Transverse colon (tissue), 4 donors: ENCODE measurements at regions not wholly inside any gene's neighbourhood (a gene's known extent, or its start where the extent isn't known, plus 50 kb on each side); places are given as distances from the start of the nearest gene placed in this dataset.

ENCODE experiments used
- DNase-seq: peaks from one replicate; pipeline ENCODE4 v3.0.0-alpha.2; 2019
- H3K27ac ChIP-seq, 4 donors: fragments of 200-600 bp; sonication (generic); 2 replicates each; pipeline ENCODE4 v1.5.1; 2016 to 2018; ENCODE audit warnings: inconsistent platforms in 4 of 4
- H3K27me3 ChIP-seq: fragments of 200-600 bp; sonication (generic); 2 replicates; pipeline ENCODE4 v1.5.1; 2017; ENCODE audit warnings: inconsistent platforms
- H3K36me3 ChIP-seq, 4 donors: fragments of 200-600 bp; sonication (generic); 2 replicates each; pipeline ENCODE4 v1.5.1; 2017 to 2019; ENCODE audit warnings: inconsistent platforms in 4 of 4
- H3K4me1 ChIP-seq, 4 donors: fragments of 200-600 bp; sonication (generic); 2 replicates each; pipeline ENCODE4 v1.5.1; 2017 to 2020; ENCODE audit warnings: inconsistent platforms in 4 of 4
- H3K4me3 ChIP-seq, 4 donors: fragments of 200-600 bp; sonication (generic); 1 replicate in 1 of 4; 2 replicates in 3 of 4; pipeline versions ENCODE4 v1.5.1 to v1.6.1; 2017 to 2019; ENCODE audit warnings: inconsistent platforms in 4 of 4
- H3K9me3 ChIP-seq, 2 donors: fragments of 200-600 bp; sonication (generic); 2 replicates each; pipeline ENCODE4 v1.5.1; 2017 to 2019; ENCODE audit warnings: inconsistent platforms in 2 of 2
- EP300 ChIP-seq: sonication (generic); formaldehyde crosslinking; IDR thresholded peaks from one replicate; pipeline ENCODE4 v1.6.1; 2017; ENCODE audit warnings: antibody characterized with exemption, low read depth
- POLR2A ChIP-seq: fragments of 450-650 bp; IDR thresholded peaks from one replicate; pipeline ENCODE4 v1.6.1; 2016; ENCODE audit warnings: antibody characterized with exemption, mild to moderate bottlenecking, moderate library complexity
- POLR2AphosphoS5 ChIP-seq, 3 donors: sonication (generic); formaldehyde crosslinking; IDR thresholded peaks; one replicate each; pipeline ENCODE4 v1.6.1; 2016; ENCODE audit warnings: antibody characterized with exemption in 3 of 3
- WGBS, 2 donors: methylation state at CpG; one replicate each; pipeline ENCODE4 v1.1.5; 2018; ENCODE audit warnings: low coverage in 1 of 2; 5-methylcytosine and 5-hydroxymethylcytosine counted together
- in situ Hi-C, 4 donors: fragments of 200-750 bp; cut with MboI; loops; one replicate each; pipeline versions ENCODE4 v1.15.0 to v1.15.1; 2017; ENCODE audit warnings: low sequenced_read_pairs in 3 of 4, low pct_ligation_motif_present in 1 of 4, low pct_unique_long_range_greater_than_20kb in 1 of 4
- intact Hi-C: fragments of 100-400 bp; cut with DNase I; formaldehyde crosslinking; loops from one replicate; pipeline ENCODE4 v1.15.1; 2023; ENCODE audit warnings: low total_unique reads
- TF ChIP-seq, protein P1 (sequence below), 5 experiments: fragments of 200-600 bp in 3 of 5; fragments of 450-650 bp in 2 of 5; sonication (generic) in 3 of 5; IDR thresholded peaks; 1 replicate in 2 of 5; 2 replicates in 3 of 5; pipeline ENCODE4 v1.5.1; 2016 to 2017; ENCODE audit warnings: antibody characterized with exemption in 5 of 5, inconsistent platforms in 3 of 5, mild to moderate bottlenecking in 2 of 5, moderate library complexity in 1 of 5

DNA sequence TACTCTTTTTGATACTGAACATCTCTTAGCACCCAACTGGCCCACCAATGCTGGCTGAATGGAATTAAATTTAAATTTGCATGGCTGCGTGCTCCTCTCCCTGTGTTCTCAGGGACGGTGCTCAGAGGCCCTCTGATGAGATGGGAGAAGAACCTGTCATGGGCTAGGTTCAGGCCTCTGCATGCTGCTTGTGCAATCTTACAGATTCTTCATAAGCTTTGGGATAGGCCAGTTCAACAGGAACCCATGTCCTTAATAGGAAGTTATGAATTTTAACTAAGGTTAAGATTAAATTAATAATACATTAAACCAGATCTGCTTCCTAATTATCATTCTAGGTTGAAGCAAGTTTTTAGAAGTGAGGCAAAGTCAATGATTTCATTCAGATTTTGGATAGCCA is 119.7 kb upstream of the LRIG3 start:
- Histone ChIP-seq H3K27ac (peak overlapping the region in 2 of 4 donors; percentile 1 to 41), H3K36me3 (no peaks in the 10 kb centered on the region), H3K4me3 (no peak overlapping the region), H3K4me1 (peaks cover 0 to 12% (median 9%) of the 10 kb centered on the region in 4 donors), H3K9me3 (no peaks in the 10 kb centered on the region), H3K27me3 (no peaks in the 10 kb centered on the region)
- 86 to 100% methylated on average over 1 to 2 of the region's 2 CpGs for WGBS, 2 donors
- TF ChIP-seq, protein P1, sequence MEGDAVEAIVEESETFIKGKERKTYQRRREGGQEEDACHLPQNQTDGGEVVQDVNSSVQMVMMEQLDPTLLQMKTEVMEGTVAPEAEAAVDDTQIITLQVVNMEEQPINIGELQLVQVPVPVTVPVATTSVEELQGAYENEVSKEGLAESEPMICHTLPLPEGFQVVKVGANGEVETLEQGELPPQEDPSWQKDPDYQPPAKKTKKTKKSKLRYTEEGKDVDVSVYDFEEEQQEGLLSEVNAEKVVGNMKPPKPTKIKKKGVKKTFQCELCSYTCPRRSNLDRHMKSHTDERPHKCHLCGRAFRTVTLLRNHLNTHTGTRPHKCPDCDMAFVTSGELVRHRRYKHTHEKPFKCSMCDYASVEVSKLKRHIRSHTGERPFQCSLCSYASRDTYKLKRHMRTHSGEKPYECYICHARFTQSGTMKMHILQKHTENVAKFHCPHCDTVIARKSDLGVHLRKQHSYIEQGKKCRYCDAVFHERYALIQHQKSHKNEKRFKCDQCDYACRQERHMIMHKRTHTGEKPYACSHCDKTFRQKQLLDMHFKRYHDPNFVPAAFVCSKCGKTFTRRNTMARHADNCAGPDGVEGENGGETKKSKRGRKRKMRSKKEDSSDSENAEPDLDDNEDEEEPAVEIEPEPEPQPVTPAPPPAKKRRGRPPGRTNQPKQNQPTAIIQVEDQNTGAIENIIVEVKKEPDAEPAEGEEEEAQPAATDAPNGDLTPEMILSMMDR (IDR thresholded peaks at IDR 0.05) = no peak
- TF ChIP-seq EP300 = no peak
- no peak for TF ChIP-seq POLR2A
- TF ChIP-seq POLR2AphosphoS5 (IDR thresholded peaks at IDR 0.05) = no peak
- in situ Hi-C loops = no loop called here
- DNase-seq = no peak
- intact Hi-C loops = no loop called here

- H3K4me1 ChIP-seq = peaks cover 0 to 12% (median 9%) of the 10 kb centered on the region in 4 donors
- H3K4me3 ChIP-seq = no peak overlapping the region
- in situ Hi-C loops (no loop called here), intact Hi-C loops (no loop called here)
- DNase-seq = no peak
- H3K27ac ChIP-seq = no peak overlapping the region
- 74 to 80% methylated on average over 2 of the region's 2 CpGs for WGBS, 2 donors
- TF ChIP-seq, protein P1 (IDR thresholded peaks at IDR 0.05) = no peak
- no peak for TF ChIP-seq POLR2A
- no peak for TF ChIP-seq EP300
- no peak for TF ChIP-seq POLR2AphosphoS5 (IDR thresholded peaks at IDR 0.05)
- no peaks in the 10 kb centered on the region for H3K36me3 ChIP-seq
- no peaks in the 10 kb centered on the region for H3K9me3 ChIP-seq
- H3K27me3 ChIP-seq = no peaks in the 10 kb centered on the region
These were observed 118.7 kb upstream of the LRIG3 start for GRCh38 chr12:59039005-59039404.

- intact Hi-C loops = no loop called here
These were observed 116.9 kb upstream of the LRIG3 start for GRCh38 chr12:59036973-59037762.

DNA sequence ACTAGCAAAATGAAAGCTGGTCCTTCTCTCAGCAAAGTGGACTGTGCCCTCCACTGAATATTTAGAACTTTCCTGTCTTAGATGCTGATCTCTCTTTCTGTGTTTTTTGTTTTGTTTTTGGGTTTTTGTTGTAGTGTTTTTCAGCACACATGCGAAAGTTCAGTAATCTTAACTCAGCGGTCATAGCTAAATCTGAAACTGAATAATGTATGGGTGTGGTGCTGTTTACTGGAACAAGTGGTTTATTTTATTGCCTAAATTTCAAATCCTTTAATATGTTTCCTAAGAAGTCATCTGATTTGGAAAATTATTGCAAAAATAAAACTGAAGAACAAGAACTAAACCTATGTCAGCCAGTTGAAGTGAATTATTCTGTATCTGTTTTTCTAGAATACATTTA is 116.0 kb upstream of the LRIG3 start:
- no peaks in the 10 kb centered on the region for H3K36me3 ChIP-seq
- no peaks in the 10 kb centered on the region for H3K9me3 ChIP-seq
- no peak for DNase-seq
- H3K4me3 ChIP-seq = no peak overlapping the region
- intact Hi-C loops = no loop called here
- TF ChIP-seq, protein P1 (IDR thresholded peaks at IDR 0.05) = no peak
- TF ChIP-seq EP300 = no peak
- no peak for TF ChIP-seq POLR2AphosphoS5 (IDR thresholded peaks at IDR 0.05)
- TF ChIP-seq POLR2A = no peak
- H3K4me1 ChIP-seq = peaks cover 0 to 10% (median 9%) of the 10 kb centered on the region in 4 donors
- H3K27me3 ChIP-seq = no peaks in the 10 kb centered on the region
- in situ Hi-C loops = no loop called here
- WGBS, 2 donors = 31 to 62% methylated on average over 2 of the region's 2 CpGs
- peak overlapping the region in 1 of 4 donors; percentile 36 for H3K27ac ChIP-seq

More at GRCh38 chr12:59036973-59037762, 116.9 kb upstream of the LRIG3 start:
- TF ChIP-seq EP300 (no peak), POLR2AphosphoS5 (IDR thresholded peaks at IDR 0.05) (no peak), POLR2A (no peak)
- TF ChIP-seq, protein P1 (IDR thresholded peaks at IDR 0.05) = no peak
- Histone ChIP-seq H3K9me3 (no peaks in the 10 kb centered on the region), H3K27me3 (no peaks in the 10 kb centered on the region), H3K36me3 (no peaks in the 10 kb centered on the region), H3K4me3 (no peak overlapping the region), H3K4me1 (peaks cover 0 to 12% (median 9%) of the 10 kb centered on the region in 4 donors), H3K27ac (peak overlapping the region in 2 of 4 donors; percentile 8 to 10)
- WGBS, 2 donors = 56 to 59% methylated on average over 4 to 5 of the region's 5 CpGs
- in situ Hi-C loops = no loop called here
- DNase-seq = no peak
